HG03378 (cell line): ENCODE measurements at regions not wholly inside any gene's neighbourhood (a gene's known extent, or its start where the extent isn't known, plus 50 kb on each side); places are given as distances from the start of the nearest gene placed in this dataset.
A peak's percentile ranks its signal among the peaks of the same experiment; 100 is the strongest.

Source experiments
- ATAC-seq: cut with Tn5 transposase; IDR thresholded peaks from one replicate; pipeline ENCODE4 v1.9.1; 2021; ENCODE audit warnings: mild to moderate bottlenecking, moderate library complexity; ENCODE audit not compliant: unreplicated experiment

- peak; percentile 94 for ATAC-seq
Observed at GRCh38 chr10:111338805-111339204, 262.0 kb downstream of the ADRA2A start.

DNA sequence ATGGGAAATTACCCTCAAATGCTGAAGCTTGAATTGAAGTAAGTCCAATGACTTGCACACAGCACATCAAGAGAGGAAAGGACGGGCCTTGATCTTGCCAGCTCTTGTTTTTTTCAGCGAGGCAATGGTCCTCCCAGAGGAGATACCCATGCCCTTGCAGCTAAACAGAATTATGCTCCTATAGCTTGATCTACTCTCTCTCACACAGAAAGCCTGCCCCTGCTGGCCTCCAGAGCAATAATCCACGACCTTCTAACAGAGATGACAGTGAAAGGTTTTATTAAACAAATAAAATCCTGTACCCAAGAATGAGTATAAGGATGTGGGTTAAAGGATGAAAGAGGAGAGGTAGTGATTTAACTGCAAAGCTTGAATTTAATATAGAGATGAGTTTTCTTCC lies 268.0 kb downstream of the ADRA2A start:
- no peak for ATAC-seq

DNA sequence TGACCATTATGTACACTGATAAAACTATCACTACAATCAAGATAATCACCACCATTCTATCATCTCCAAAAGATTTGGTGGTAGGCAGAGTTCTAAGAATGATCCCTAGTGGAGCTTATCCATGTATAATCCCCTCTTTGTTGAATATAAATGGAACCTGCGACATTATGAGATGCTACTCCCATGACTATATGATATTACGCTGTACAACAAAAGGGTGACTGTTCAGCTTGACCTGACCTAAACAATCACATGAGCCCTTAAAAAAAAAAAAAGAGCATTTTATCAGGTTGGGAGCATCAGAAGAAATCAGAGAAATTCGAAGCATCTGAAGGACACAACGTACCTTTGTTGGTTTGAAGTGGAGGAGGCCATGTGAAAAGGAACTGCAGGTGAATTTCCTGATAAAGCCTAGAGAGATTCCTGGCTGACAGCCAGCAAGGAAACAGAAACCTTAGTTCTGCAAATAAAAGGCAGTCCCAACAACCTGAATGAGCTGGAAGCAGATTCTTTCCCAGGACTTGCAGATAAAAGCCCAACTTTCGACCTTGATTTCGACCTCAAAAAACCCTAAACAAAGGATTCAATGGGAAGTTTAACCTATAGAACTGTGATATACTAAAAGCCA lies 270.7 kb downstream of the ADRA2A start:
- ATAC-seq = no peak

- ATAC-seq = no peak
Observed at GRCh38 chr10:111348076-111348475, 271.2 kb downstream of the ADRA2A start.

- no peak for ATAC-seq
Observed at GRCh38 chr10:111354859-111355258, 278.0 kb downstream of the ADRA2A start.

GRCh38 chr10:111356571-111356970 lies 279.7 kb downstream of the ADRA2A start:
- ATAC-seq = no peak

DNA sequence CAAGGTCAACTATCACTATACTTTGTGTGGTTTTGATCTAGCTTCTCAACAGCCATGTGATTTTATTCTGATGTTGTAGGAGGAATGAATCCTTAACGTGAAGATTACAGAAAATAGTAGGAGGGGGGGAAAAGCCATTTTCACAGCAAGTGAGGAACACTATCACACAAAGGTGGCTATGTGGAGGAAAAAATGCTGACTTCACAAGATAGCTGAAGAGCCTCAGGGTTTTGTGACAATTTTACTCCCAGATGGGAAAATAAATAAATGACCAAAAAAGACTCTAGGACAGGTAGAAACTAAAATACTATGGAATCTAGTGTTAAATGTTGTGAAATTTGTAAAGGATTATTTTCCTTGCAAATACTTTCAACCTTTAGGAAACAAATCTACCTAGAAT lies 281.0 kb downstream of the ADRA2A start:
- ATAC-seq = no peak

GRCh38 chr10:111360260-111360925 lies 283.6 kb downstream of the ADRA2A start:
- ATAC-seq = peak; percentile 91

DNA sequence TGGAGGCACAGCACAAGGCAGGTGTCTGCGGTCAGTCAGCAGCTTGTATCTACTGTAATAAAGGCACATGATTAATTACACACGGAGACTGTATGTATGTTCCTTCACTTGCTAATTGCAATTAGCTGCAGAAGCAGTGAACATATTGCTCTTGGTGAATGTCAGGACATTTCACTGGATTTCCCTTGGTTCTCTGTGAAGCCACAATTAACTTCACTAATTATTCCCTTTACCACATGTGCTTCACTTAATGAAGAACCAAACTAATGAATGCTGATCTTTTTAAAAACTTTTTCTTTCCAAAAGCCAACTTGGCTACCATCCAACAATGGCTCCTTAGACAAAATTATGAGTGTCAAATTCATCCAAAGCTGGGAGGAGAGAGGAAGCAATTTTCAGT lies 290.7 kb downstream of the ADRA2A start:
- ATAC-seq = no peak

DNA sequence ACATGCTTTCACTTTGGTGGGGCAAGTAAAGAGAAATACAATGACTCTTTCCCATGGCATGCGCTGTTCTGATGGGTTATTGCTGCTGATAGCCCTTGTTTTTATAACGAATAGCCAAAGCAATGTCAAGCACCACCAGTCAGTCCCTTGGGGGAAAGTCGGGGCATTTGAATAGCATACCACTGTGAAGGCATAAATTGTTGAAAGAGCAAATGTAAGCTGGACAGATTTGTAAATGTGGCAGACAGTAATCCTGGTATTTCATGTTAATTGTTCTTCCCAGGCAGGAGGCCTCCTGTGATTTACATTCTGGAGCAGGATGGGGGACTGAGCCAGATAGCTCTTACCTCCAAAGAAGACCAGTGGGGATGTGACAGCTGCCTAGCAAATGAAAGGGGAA lies 293.3 kb downstream of the ADRA2A start:
- ATAC-seq = no peak

DNA sequence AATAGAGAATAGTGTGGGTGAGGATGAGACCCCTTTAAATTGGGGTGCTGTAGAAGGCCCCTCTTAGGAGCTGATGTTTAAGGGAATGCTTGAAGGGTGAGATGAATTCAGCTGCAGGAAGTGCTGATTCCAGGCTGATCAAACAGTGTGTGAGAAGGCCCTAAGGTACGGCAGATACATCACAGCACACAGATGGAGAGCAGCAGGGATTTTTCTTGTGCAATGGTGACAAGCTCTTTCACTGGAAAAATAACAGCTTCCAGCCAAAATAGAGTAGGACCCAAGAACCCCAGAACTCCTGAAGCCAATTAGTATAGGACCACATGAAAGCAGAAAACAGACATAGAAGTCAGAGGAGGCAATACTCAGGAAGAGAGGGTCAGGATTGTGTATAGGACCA lies 296.9 kb downstream of the ADRA2A start:
- ATAC-seq = no peak

DNA sequence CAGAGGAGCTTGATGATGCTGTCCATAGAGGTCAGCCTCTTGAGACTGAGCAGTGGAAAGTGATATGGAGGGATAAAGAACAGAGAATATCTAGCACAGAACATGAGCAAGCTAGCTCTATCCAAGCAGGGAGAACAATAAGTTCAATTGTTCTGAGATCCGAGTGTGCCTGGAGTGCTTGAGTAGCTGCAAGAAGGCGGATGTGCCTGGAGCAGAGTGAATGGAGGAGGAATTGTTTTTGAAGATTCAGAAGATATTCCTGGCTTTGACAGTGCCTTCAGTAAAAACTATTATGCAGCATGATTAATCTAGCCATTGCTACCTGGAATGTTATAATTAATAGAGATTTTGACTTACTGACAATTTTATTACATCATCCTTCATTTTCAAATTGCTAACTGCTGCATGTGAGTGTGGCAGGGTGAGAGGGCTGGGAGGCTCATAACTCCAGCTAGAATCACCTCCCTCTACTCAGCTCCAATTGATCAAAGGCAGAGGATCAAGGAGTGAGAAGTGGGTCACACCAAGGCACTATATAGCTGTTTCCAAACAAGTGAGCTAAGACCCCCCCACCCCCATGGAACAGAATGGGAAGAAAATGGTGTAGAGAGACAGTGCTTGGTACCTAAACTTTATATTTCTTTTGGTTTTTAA lies 302.8 kb downstream of the ADRA2A start:
- ATAC-seq = no peak

GRCh38 chr10:111384556-111384955 lies 307.7 kb downstream of the ADRA2A start:
- no peak for ATAC-seq

GRCh38 chr10:111390813-111391563 lies 314.2 kb downstream of the ADRA2A start:
- ATAC-seq = no peak

- ATAC-seq = no peak
Observed at GRCh38 chr10:111392159-111392558, 315.3 kb downstream of the ADRA2A start.

- ATAC-seq = no peak
Observed at GRCh38 chr10:111392910-111393309, 316.1 kb downstream of the ADRA2A start.

- ATAC-seq = no peak
Observed at GRCh38 chr10:111410740-111411139, 333.9 kb downstream of the ADRA2A start.

DNA sequence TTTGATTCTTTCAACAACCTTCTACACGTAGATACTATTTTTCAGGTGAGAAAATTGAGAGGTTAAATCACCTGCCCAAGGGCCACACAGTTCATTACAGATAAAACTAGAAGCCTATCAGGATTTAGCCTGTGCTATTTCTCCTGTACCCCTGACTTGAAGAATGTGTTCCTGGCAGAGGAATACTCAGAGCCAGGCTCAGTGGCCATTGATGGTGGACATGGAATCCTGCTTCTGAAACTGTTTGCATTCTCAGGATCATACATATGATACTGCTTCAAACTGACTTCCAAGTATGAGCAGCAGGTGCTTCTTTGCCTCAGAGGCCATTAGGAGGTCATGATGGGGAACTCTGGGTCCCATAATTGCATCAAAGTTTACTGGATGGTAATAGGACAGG lies 348.6 kb downstream of the ADRA2A start:
- no peak for ATAC-seq

DNA sequence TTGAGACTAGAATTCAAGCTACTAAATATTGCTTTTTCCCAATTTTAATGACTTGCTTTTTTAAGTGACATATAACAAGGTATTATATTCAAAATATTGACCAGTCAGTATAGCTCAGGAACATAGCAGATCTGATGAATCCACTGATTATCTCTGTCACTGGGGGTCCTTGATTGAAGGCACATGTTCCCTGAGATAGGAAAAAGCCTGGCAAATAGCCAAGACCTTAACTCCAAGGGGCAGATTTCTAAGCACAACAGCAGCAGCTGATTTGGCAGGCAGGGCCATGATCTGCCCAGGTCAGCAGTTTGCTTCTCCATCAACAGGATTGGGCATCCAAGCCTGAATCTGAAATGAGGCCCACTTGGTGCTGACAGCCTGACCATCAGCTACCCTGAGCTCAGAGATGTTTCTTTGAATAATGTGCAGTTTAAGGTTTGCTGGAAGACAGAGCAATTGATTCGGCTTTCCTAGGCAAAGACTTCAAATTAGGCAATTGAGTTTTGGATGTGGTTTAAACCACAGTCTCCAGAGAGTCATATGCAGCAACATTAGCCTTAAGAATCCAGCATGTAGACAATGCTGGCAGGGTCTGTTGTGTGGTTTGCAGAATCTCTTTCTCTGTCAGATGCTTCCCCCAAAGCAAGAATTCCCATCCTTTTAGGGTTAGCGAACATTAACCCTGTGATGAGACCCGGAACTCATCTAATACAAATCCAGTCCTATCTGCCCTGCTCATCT lies 352.6 kb downstream of the ADRA2A start:
- ATAC-seq = no peak

GRCh38 chr10:111430070-111430469 lies 353.2 kb downstream of the ADRA2A start:
- no peak for ATAC-seq

DNA sequence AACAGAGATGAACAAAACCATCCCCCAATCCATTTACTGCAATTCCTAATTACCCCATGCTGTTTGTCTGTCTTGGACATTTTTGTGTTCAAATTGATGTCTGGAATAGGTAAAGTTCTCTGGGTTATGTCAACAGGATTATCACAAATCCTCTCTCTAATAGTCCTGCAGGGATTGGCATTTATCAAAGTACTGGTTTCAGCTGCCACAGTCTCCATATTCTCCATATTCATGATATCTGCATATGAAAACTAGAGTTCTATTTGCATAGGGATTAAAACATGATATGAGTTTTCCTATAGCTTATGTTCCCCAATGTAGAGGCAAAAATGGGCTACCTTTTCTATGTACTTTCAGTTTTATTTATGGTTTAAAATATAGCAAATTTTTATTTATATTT lies 355.8 kb downstream of the ADRA2A start:
- ATAC-seq = no peak
